ENCODE measurements at regions not wholly inside any gene's neighbourhood (a gene's known extent, or its start where the extent isn't known, plus 50 kb on each side); places are given as distances from the start of the nearest gene placed in this dataset.

DNA sequence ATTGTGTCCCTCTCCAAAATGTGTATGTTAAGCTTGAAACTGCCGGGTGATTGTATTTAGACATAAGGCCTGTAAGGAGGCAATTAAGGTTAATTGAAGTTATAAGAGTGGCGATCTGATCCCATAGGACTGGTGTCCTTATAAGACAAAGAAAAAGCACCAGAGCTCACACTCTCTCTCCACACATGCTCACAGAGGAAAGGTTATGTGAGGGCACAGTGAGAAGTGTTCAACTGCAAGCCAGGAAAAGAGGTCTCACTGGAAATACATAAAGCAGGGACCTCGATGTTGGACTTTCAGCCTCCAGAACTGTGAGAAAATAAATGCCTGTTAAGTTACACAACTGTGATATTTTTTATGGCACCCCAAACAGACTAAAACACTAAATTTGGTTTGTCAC lies 1233.8 kb upstream of the CNTN5 start:
- H3K4me3 ChIP-seq (ENCODE audit: low read depth, low read length), result no peak overlapping the region
- Mint-ChIP-seq H3K36me3 (ENCODE audit: insufficient read depth, unreplicated experiment) (no peaks in the 10 kb centered on the region), H3K9me3 (ENCODE audit: unreplicated experiment) (peaks cover 91% of the 10 kb centered on the region), H3K4me3 (ENCODE audit: unreplicated experiment) (no peak overlapping the region), H3K27me3 (ENCODE audit: insufficient read depth, unreplicated experiment) (no peaks in the 10 kb centered on the region), H3K27ac (ENCODE audit: unreplicated experiment) (no peak overlapping the region), H3K4me1 (ENCODE audit: low read depth, unreplicated experiment) (no peaks in the 10 kb centered on the region)
- H3K27me3 ChIP-seq (replicated peaks; ENCODE audit: control insufficient read depth, insufficient read depth, low read length), result no peaks in the 10 kb centered on the region
- BruUV-seq (replicated peaks), result no TSS peak
- no peak for DNase-seq
- peaks cover 15% of the 10 kb centered on the region for H3K9me3 ChIP-seq
- ChIA-PET POLR2A (no interaction called here), CTCF (no interaction called here)
- no peaks in the 10 kb centered on the region for H3K36me3 ChIP-seq (ENCODE audit: control insufficient read depth, insufficient read depth, low read length)
- no peak for TF ChIP-seq CTCF (IDR thresholded peaks at IDR 0.05; ENCODE audit: insufficient read depth in 1 of 2, low read depth in 1 of 2, low read length in 1 of 2, severe bottlenecking in 1 of 2, unreplicated experiment in 1 of 2)
- intact Hi-C loops (cut with micrococcal nuclease; ENCODE audit: unreplicated experiment), result no loop called here
- no peaks in the 10 kb centered on the region for H3K4me1 ChIP-seq

DNA sequence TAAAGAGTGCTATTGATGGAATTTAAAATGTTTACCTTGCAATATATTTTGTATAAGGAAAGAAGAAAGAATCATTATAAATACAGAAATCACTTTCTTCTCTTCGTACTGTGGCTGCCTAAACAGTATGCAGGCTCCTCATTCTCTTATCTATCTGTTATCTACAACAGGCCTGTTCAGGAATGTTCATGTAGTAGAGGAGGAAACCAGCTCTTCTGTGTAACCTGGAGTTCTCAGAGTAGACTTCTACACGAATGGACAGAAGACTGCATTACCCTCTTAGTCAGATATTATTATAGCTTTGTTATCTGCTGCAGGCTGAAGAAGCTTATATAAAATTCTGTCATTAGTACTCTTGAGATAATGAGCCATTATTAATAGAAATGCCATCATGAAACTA lies 1225.9 kb upstream of the CNTN5 start:
- Mint-ChIP-seq H3K4me3 (ENCODE audit: unreplicated experiment) (no peak overlapping the region), H3K27me3 (ENCODE audit: insufficient read depth, unreplicated experiment) (no peaks in the 10 kb centered on the region), H3K9me3 (ENCODE audit: unreplicated experiment) (peaks cover 33% of the 10 kb centered on the region), H3K36me3 (ENCODE audit: insufficient read depth, unreplicated experiment) (no peaks in the 10 kb centered on the region), H3K4me1 (ENCODE audit: low read depth, unreplicated experiment) (no peaks in the 10 kb centered on the region), H3K27ac (ENCODE audit: unreplicated experiment) (no peak overlapping the region)
- CTCF ChIA-PET, result no interaction called here
- Histone ChIP-seq H3K27me3 (replicated peaks; ENCODE audit: control insufficient read depth, insufficient read depth, low read length) (no peaks in the 10 kb centered on the region), H3K4me1 (no peaks in the 10 kb centered on the region), H3K4me3 (ENCODE audit: low read depth, low read length) (no peak overlapping the region), H3K36me3 (ENCODE audit: control insufficient read depth, insufficient read depth, low read length) (no peaks in the 10 kb centered on the region), H3K9me3 (no peaks in the 10 kb centered on the region)
- BruUV-seq (replicated peaks), result no TSS peak
- POLR2A ChIA-PET, result no interaction called here
- intact Hi-C loops (cut with micrococcal nuclease; ENCODE audit: unreplicated experiment), result no loop called here
- TF ChIP-seq CTCF (IDR thresholded peaks at IDR 0.05; ENCODE audit: insufficient read depth in 1 of 2, low read depth in 1 of 2, low read length in 1 of 2, severe bottlenecking in 1 of 2, unreplicated experiment in 1 of 2), result no peak
- DNase-seq, result peak in 1 of 2 experiments; percentile 11

GRCh38 chr11:97800891-97801290 lies 1219.9 kb upstream of the CNTN5 start:
- intact Hi-C loops (cut with micrococcal nuclease; ENCODE audit: unreplicated experiment), result no loop called here
- H3K4me3 ChIP-seq (ENCODE audit: low read depth, low read length), result no peak overlapping the region
- H3K36me3 ChIP-seq (ENCODE audit: control insufficient read depth, insufficient read depth, low read length), result no peaks in the 10 kb centered on the region
- Mint-ChIP-seq H3K27me3 (ENCODE audit: insufficient read depth, unreplicated experiment) (no peaks in the 10 kb centered on the region), H3K9me3 (ENCODE audit: unreplicated experiment) (no peaks in the 10 kb centered on the region), H3K36me3 (ENCODE audit: insufficient read depth, unreplicated experiment) (no peaks in the 10 kb centered on the region), H3K4me3 (ENCODE audit: unreplicated experiment) (no peak overlapping the region), H3K27ac (ENCODE audit: unreplicated experiment) (no peak overlapping the region), H3K4me1 (ENCODE audit: low read depth, unreplicated experiment) (no peaks in the 10 kb centered on the region)
- BruUV-seq (replicated peaks), result no TSS peak
- no peak for TF ChIP-seq CTCF (IDR thresholded peaks at IDR 0.05; ENCODE audit: insufficient read depth in 1 of 2, low read depth in 1 of 2, low read length in 1 of 2, severe bottlenecking in 1 of 2, unreplicated experiment in 1 of 2)
- DNase-seq, result no peak
- ChIA-PET CTCF (no interaction called here), POLR2A (no interaction called here)
- H3K4me1 ChIP-seq, result no peaks in the 10 kb centered on the region
- no peaks in the 10 kb centered on the region for H3K9me3 ChIP-seq
- H3K27me3 ChIP-seq (replicated peaks; ENCODE audit: control insufficient read depth, insufficient read depth, low read length), result no peaks in the 10 kb centered on the region
